H1 (cell line): ENCODE measurements at regions not wholly inside any gene's neighbourhood (a gene's known extent, or its start where the extent isn't known, plus 50 kb on each side); places are given as distances from the start of the nearest gene placed in this dataset.

Source experiments
- CHD1 ChIP-seq: IDR thresholded peaks from 2 replicates; pipeline ENCODE4 v1.6.1; 2012; ENCODE audit warnings: low read depth, low read length, improper control_type of control experiment
- CTCF ChIP-seq, 3 experiments: IDR thresholded peaks; 1 replicate in 2 of 3; 2 replicates in 1 of 3; pipeline versions ENCODE4 v1.5.1 to v1.6.1; 2011; ENCODE audit warnings: low read length in 3 of 3, mild to moderate bottlenecking in 3 of 3, inconsistent platforms in 2 of 3, low read depth in 1 of 3, moderate library complexity in 1 of 3; ENCODE audit not compliant: insufficient read depth in 1 of 3; ENCODE audit errors: control extremely low read depth in 1 of 3
- HDAC2 ChIP-seq, 2 experiments: fragments of 300-600 bp in 1 of 2; sonication (generic) in 1 of 2; IDR thresholded peaks; 2 replicates each; pipeline ENCODE4 v1.6.1; 2011 to 2012; ENCODE audit warnings: low read depth in 2 of 2, low read length in 2 of 2, mild to moderate bottlenecking in 2 of 2, moderate library complexity in 2 of 2, borderline replicate concordance in 1 of 2, inconsistent platforms in 1 of 2
- TBP ChIP-seq: IDR thresholded peaks from 2 replicates; pipeline ENCODE4 v1.6.1; 2011; ENCODE audit warnings: low read depth, low read length, improper control_type of control experiment
- TCF12 ChIP-seq: IDR thresholded peaks from 2 replicates; pipeline ENCODE4 v1.6.1; 2011; ENCODE audit warnings: low read depth, mild to moderate bottlenecking, low read length
- TEAD4 ChIP-seq: IDR thresholded peaks from 2 replicates; pipeline ENCODE4 v1.6.1; 2012; ENCODE audit warnings: low read depth, low read length, inconsistent platforms, mixed read lengths
- YY1 ChIP-seq: IDR thresholded peaks from 2 replicates; pipeline ENCODE4 v1.6.1; 2011; ENCODE audit warnings: low read depth, mild to moderate bottlenecking, low read length
- ZNF274 ChIP-seq: IDR thresholded peaks from 2 replicates; pipeline ENCODE4 v1.7.0; 2012; ENCODE audit warnings: low read length, borderline replicate concordance; ENCODE audit errors: extremely low read depth

- TF ChIP-seq TEAD4 (no peak), TBP (no peak), ZNF274 (no peak), CTCF (IDR thresholded peaks at IDR 0.05; ENCODE audit: control extremely low read depth in 1 of 3, insufficient read depth in 1 of 3, low read depth in 1 of 3, low read length in 3 of 3) (no peak), HDAC2 (IDR thresholded peaks at IDR 0.05; ENCODE audit: borderline replicate concordance in 1 of 2, low read depth in 2 of 2, low read length in 2 of 2) (no peak), YY1 (no peak), CHD1 (no peak), TCF12 (no peak)
Measured at GRCh38 chr2:4668381-4668780, 965.0 kb downstream of the DCDC2C start.
